HG03442 (cell line): ENCODE measurements at regions not wholly inside any gene's neighbourhood (a gene's known extent, or its start where the extent isn't known, plus 50 kb on each side); places are given as distances from the start of the nearest gene placed in this dataset.

Experiments
- ATAC-seq: cut with Tn5 transposase; IDR thresholded peaks from one replicate; pipeline ENCODE4 v1.9.1; 2021; ENCODE audit warnings: mild to moderate bottlenecking, moderate library complexity; ENCODE audit not compliant: unreplicated experiment

DNA sequence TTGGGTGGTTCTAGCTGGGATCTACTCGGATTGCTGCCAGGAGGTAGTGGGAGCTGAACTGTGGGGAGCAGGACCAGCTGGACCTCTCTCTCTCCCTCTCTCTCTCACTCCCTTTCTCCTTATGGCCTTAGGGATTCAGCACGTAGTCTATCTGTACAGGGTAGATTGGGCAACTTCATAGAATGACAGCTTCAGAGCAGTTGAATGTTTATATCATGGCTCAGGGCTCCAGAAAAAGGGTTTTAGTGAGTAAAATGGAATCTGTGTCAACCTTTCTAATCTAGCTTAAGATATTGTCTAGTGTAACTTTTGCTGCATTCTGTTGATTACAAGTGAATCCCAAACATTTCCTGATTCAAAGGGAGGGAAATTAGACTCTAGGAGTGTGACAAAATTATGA lies 127.7 kb upstream of the PDGFD start:
- ATAC-seq, result no peak

DNA sequence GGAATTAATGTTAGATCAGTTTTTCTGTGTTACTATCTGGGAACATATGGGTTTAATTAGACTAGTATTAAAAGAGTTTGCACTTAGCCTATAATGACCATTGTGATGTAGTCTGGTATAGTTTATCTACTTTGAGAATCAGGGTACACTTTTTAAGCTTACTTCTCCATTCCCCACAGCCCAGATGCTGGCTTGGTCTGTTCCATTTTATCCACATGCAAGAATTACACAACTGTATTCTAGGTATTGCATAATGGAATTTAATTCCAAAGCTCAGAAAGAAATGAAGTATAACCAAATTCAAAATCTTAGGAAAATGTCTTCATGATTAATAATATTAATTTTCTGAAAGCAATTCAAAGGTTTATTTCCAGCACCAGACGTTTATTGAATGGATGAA lies 122.2 kb upstream of the PDGFD start:
- ATAC-seq, result no peak

- no peak for ATAC-seq
These were observed 115.6 kb upstream of the PDGFD start for GRCh38 chr11:104279587-104279986.

- no peak for ATAC-seq
These were observed 112.0 kb upstream of the PDGFD start for GRCh38 chr11:104275992-104276391.

GRCh38 chr11:104260456-104260855 lies 96.5 kb upstream of the PDGFD start:
- ATAC-seq, result no peak

GRCh38 chr11:104259121-104259610 lies 95.2 kb upstream of the PDGFD start:
- no peak for ATAC-seq

GRCh38 chr11:104256525-104256924 lies 92.6 kb upstream of the PDGFD start:
- no peak for ATAC-seq

DNA sequence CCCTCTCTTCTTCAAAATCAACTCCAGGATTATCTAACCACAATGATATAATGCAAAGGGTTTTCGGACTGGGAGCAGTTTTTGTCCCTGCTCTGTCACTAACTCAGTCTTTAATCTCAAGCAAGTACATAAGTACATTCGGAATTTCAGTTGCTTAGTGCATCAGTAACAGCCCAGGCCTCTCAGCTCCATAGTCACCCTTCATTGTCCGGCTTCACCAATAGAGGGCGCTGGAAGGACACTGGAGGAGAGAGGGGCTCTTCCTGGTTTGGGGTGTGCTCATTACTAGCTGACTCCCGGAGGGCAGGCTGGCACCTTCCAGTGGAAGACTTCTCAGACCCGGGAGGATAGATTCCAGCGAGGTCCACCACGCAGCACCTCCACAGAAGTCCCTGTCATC lies 90.4 kb upstream of the PDGFD start:
- peak; percentile 89 for ATAC-seq

- ATAC-seq, result no peak
These were observed 82.6 kb upstream of the PDGFD start for GRCh38 chr11:104246590-104246989.

- no peak for ATAC-seq
These were observed 75.0 kb upstream of the PDGFD start for GRCh38 chr11:104238916-104239315.

- ATAC-seq, result no peak
These were observed 61.1 kb upstream of the PDGFD start for GRCh38 chr11:104225047-104225446.

- no peak for ATAC-seq
These were observed 58.5 kb upstream of the PDGFD start for GRCh38 chr11:104222464-104222863.

DNA sequence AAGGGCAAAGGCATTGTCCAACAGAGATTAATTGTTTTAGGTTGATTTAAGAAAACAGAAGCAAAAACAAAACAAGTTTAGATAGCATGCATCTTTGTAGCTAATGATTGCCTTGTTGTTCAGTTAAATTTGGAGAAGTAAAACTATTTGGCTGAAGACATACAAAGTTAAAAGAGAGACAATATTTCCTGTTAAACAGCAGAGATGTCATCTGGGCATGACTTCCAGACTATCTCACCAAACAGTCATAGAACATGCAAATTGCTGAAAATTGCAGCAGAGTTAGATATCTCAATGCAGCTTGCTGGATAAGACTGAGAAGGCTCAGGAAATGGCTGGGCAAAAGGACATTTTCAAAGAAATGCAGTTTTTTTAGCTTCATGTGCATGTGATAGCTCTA lies 57.5 kb upstream of the PDGFD start:
- ATAC-seq, result no peak

GRCh38 chr11:104219096-104219495 lies 55.1 kb upstream of the PDGFD start:
- no peak for ATAC-seq

DNA sequence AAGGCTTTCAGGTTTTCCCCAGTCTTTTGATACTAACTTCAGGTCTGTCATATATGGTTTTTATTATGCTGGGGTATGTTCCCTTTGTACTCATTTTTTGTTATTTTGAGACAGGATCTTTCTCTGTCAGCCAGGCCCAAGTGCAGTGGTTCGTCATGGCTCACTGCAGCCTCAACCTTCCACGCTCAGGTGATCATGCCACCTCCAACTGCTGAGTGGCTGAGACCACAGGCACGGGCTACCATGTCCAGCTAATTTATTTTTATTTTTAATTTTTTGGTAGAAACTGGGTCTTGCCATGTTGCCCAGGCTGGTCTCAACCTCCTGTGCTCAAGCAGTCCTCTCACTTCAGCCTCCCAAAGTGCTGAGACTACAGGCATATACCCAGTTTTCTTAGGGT lies 50.6 kb upstream of the PDGFD start:
- ATAC-seq, result no peak
